ENCODE measurements at regions not wholly inside any gene's neighbourhood (a gene's known extent, or its start where the extent isn't known, plus 50 kb on each side); places are given as distances from the start of the nearest gene placed in this dataset.

DNA sequence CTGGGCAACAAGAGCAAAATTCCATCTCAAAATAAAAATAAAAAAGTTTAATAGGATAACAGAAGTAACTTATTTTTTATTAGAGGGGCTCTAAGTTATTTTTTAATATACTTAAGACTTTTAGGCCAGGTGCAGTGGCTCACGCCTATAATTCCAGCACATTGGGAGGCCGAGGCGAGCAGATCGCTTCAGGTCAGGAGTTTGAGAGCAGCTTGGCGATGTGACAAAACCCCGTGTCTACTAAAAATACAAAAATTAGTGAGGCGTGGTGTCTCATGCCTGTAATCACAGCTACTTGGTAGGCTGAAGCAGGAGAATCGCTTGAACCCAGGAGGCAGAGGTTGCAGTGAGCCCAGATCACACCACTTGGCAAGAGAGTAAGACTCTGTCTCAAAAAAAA lies 180.5 kb upstream of the NR5A2 start:
- 53% methylated on average over 8 of the region's 8 CpGs for WGBS (ENCODE audit: low lambda C conversion rate)
- Histone ChIP-seq H2AFZ (ENCODE audit: low read length) (no peak overlapping the region), H3K36me3 (replicated peaks in 1 of 2; ENCODE audit: control insufficient read depth in 1 of 2, insufficient read depth in 2 of 2, low read length in 2 of 2) (no peaks in the 10 kb centered on the region), H3K27me3 (ENCODE audit: control insufficient read depth in 1 of 2, insufficient read depth in 2 of 2, low read length in 2 of 2) (no peaks in the 10 kb centered on the region), H3K4me1 (ENCODE audit: insufficient read depth, low read length) (peaks cover 8% of the 10 kb centered on the region; the same call in 1 of the 2 replicates), H3K9ac (ENCODE audit: insufficient read depth, low read depth, low read length) (no peak overlapping the region), H4K20me1 (ENCODE audit: insufficient read depth, low read length) (no peaks in the 10 kb centered on the region), H3K79me2 (ENCODE audit: insufficient read depth, low read length) (no peaks in the 10 kb centered on the region), H3K9me3 (ENCODE audit: low read length) (no peaks in the 10 kb centered on the region), H3K4me3 (replicated peaks in 1 of 3; ENCODE audit: insufficient read depth in 1 of 3, low read depth in 2 of 3, low read length in 3 of 3) (no peak overlapping the region), H3K27ac (ENCODE audit: extremely low read length, insufficient read depth, low read length) (no peak overlapping the region), H3K4me2 (ENCODE audit: low read depth, low read length) (no peak overlapping the region)
- TF ChIP-seq PCBP2 (optimal IDR thresholded peaks at IDR 0.05; ENCODE audit: low read depth, low read length, poor library complexity, severe bottlenecking): no peak
- no peak for TF ChIP-seq AGO2 (optimal IDR thresholded peaks at IDR 0.05; ENCODE audit: low read depth, low read length)
- TF ChIP-seq TAF15 (IDR thresholded peaks at IDR 0.05; ENCODE audit: low read depth, low read length, poor library complexity, severe bottlenecking): no peak
- TF ChIP-seq ZMYM2 (CRISPR knock-in tag; IDR thresholded peaks at IDR 0.05): no peak
- TF ChIP-seq ZNF879 (CRISPR knock-in tag; IDR thresholded peaks at IDR 0.05): no peak
- no peak for TF ChIP-seq ZSCAN20 (CRISPR knock-in tag; IDR thresholded peaks at IDR 0.05; ENCODE audit: borderline replicate concordance)
- TF ChIP-seq ZBTB2 (CRISPR knock-in tag; IDR thresholded peaks at IDR 0.05; ENCODE audit: low read depth): no peak
- TF ChIP-seq ZFP82 (CRISPR knock-in tag; IDR thresholded peaks at IDR 0.05; ENCODE audit: borderline replicate concordance): no peak
- no peak for TF ChIP-seq ZZZ3 (CRISPR knock-in tag; IDR thresholded peaks at IDR 0.05; ENCODE audit: borderline replicate concordance)
- ATAC-seq (no peak), FAIRE-seq (no peak), DNase-seq (ENCODE audit: low spot score) (no peak)
- intact Hi-C loops (cut with micrococcal nuclease; ENCODE audit: unreplicated experiment): no loop called here
- in situ Hi-C loops (cut with HindIII; ENCODE audit: extremely low pct_ligation_motif_present, low pct_unique_long_range_greater_than_20kb): no loop called here
- POLR2A ChIA-PET: no interaction called here
- CTCF ChIA-PET (ENCODE audit: low intra/inter-chr PET ratio, low total read pairs): no interaction called here
- BruUV-seq (replicated peaks): no TSS peak
